Progenitor cell of endocrine pancreas (in vitro differentiated cells): ENCODE measurements at regions not wholly inside any gene's neighbourhood (a gene's known extent, or its start where the extent isn't known, plus 50 kb on each side); places are given as distances from the start of the nearest gene placed in this dataset.
"Not testable (repeated sequence)": the region's sequence is repeated elsewhere in the genome, so short reads cannot be mapped to it uniquely, and the experiment has no call there.

Source experiments
- DNase-seq: peaks from one replicate; pipeline ENCODE4 v3.0.0; 2021; ENCODE audit warnings: low spot score; ENCODE audit not compliant: unreplicated experiment
- H3K27ac Mint-ChIP-seq: 2 replicates; pipeline ENCODE4 v1.8.0; 2021; ENCODE audit warnings: mild to moderate bottlenecking, moderate library complexity, mixed read lengths
- H3K27me3 Mint-ChIP-seq: 2 replicates; pipeline ENCODE4 v1.8.0; 2021; ENCODE audit warnings: mixed read lengths
- H3K36me3 Mint-ChIP-seq: 2 replicates; pipeline ENCODE4 v1.8.0; 2022; ENCODE audit warnings: mixed read lengths; ENCODE audit not compliant: insufficient read depth
- H3K4me1 Mint-ChIP-seq: 2 replicates; pipeline ENCODE4 v1.8.0; 2021; ENCODE audit warnings: low read depth, mixed read lengths
- H3K4me3 Mint-ChIP-seq: 2 replicates; pipeline ENCODE4 v1.8.0; 2021; ENCODE audit warnings: low read depth, mild to moderate bottlenecking, moderate library complexity, mixed read lengths
- H3K9me3 Mint-ChIP-seq: 2 replicates; pipeline ENCODE4 v1.8.0; 2021; ENCODE audit warnings: low read depth, mixed read lengths
- TF ChIP-seq, protein P1 (sequence below): fragments of 200-600 bp; sonication (generic); IDR thresholded peaks from one replicate; pipeline ENCODE4 v1.5.0; 2021; ENCODE audit warnings: antibody characterized with exemption, mild to moderate bottlenecking; ENCODE audit not compliant: unreplicated experiment

DNA sequence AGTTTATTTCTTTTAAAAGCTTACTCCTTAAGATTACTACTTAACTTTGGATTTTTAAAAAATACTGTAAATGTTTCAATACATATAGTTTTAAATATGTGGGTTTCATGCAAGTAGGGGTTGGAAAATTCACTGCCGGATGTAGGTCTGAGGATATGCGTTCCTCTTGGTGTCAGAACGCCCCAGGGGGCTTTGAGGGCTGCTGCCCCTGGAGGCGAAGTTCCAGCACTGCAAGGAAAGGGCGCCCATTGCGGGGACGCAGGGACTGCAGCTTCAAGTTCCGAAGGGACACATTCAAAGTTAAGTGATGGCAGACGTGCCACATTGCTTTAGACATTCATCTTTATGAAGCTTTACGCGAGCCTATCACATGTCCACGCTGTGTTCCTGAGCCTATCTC is 152.9 kb downstream of the SOD2 start:
- H3K36me3 Mint-ChIP-seq: no peaks in the 10 kb centered on the region
- DNase-seq: peak; percentile 29
- H3K9me3 Mint-ChIP-seq: no peaks in the 10 kb centered on the region
- TF ChIP-seq, protein P1, sequence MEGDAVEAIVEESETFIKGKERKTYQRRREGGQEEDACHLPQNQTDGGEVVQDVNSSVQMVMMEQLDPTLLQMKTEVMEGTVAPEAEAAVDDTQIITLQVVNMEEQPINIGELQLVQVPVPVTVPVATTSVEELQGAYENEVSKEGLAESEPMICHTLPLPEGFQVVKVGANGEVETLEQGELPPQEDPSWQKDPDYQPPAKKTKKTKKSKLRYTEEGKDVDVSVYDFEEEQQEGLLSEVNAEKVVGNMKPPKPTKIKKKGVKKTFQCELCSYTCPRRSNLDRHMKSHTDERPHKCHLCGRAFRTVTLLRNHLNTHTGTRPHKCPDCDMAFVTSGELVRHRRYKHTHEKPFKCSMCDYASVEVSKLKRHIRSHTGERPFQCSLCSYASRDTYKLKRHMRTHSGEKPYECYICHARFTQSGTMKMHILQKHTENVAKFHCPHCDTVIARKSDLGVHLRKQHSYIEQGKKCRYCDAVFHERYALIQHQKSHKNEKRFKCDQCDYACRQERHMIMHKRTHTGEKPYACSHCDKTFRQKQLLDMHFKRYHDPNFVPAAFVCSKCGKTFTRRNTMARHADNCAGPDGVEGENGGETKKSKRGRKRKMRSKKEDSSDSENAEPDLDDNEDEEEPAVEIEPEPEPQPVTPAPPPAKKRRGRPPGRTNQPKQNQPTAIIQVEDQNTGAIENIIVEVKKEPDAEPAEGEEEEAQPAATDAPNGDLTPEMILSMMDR: peak; percentile 61
- H3K4me1 Mint-ChIP-seq: no peaks in the 10 kb centered on the region
- H3K27me3 Mint-ChIP-seq: peaks cover 46% of the 10 kb centered on the region
- no peak overlapping the region for H3K27ac Mint-ChIP-seq
- H3K4me3 Mint-ChIP-seq: no peak overlapping the region

DNA sequence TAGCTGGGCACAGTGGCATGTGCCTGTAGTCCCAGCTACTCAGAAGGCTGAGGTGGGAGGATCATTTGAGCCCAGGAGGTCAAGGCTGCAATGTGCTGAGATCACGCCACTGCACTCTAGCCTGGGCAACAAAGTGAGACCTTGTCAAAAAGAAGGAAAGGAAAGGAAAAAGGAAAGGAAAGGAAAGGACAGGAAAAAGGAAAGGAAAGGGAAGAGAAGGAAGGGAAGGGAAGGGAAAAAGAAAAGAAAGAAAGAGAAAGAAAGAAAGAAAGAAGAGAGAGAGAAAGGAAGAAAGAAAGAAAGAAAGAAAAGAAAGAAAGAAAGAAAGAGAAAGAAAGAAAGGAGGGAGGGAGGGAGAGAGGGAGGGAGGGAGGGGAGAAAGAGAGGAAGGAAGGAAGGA is 155.0 kb downstream of the SOD2 start:
- H3K27me3 Mint-ChIP-seq: peaks cover 33% of the 10 kb centered on the region
- DNase-seq, H3K36me3 Mint-ChIP-seq, H3K4me3 Mint-ChIP-seq, H3K27ac Mint-ChIP-seq, H3K4me1 Mint-ChIP-seq, H3K9me3 Mint-ChIP-seq: not testable (repeated sequence)

DNA sequence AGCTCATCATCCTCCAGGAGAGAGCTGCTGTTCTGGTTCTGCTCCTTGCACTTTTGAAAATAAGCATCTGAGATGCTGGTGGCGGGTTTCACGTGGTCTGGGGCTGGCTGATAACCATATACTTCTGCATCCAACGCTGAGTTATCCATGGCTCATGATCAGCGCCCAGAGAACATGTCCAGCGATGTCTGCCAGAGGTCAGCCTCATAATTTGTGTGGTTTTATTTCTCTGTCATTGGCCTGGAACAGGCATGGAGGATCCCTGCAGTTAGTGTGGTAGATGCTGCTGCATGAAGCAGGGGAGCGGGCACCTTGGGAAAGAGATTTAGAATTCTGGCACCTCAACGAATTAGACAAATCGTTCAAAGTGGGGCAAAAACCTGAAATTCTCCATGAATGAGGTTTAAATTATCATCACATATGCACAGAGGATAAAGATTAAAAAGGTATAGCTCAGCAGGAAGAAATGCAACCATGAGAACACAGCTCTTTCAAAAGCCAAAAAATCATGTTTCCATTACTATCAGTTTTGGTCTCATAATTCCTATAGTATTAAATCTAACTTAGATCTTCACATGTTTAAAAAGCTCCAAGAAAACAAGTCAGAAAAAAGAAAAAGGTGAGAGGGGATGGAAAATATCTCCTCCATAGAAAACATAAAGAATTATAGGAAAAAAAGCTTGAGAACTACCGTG is 157.2 kb downstream of the SOD2 start:
- H3K36me3 Mint-ChIP-seq: no peaks in the 10 kb centered on the region

DNA sequence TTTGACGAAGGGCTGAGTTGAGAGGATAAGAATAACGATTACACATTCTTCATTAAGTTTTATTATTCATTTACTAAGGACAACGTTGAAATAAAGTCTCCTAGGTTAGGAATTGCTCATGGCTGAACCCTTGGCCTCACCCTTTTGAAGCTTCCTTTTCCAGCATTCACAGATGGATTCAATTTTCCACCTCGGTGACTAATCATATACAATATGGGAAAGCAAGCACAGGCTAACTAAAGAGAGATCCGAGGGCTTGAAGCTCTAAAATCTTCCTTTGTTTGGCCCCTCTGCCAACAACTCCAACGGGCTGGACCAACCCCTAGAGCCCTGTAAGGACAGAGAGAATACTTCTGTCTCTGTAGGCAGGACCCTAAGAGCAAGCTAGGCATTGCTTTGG is 159.5 kb downstream of the SOD2 start:
- no peaks in the 10 kb centered on the region for H3K9me3 Mint-ChIP-seq
- no peaks in the 10 kb centered on the region for H3K36me3 Mint-ChIP-seq
- H3K27ac Mint-ChIP-seq: no peak overlapping the region
- H3K4me1 Mint-ChIP-seq: no peaks in the 10 kb centered on the region
- DNase-seq: no peak
- no peak overlapping the region for H3K4me3 Mint-ChIP-seq
- H3K27me3 Mint-ChIP-seq: peaks cover 16% of the 10 kb centered on the region
- TF ChIP-seq, protein P1: no peak

More for the DNA sequence above, 157.2 kb downstream of the SOD2 start:
- Mint-ChIP-seq H3K27ac (no peak overlapping the region), H3K27me3 (peaks cover 20% of the 10 kb centered on the region), H3K4me3 (no peak overlapping the region), H3K9me3 (no peaks in the 10 kb centered on the region), H3K4me1 (no peaks in the 10 kb centered on the region)
- no peak for DNase-seq
- TF ChIP-seq, protein P1: no peak

DNA sequence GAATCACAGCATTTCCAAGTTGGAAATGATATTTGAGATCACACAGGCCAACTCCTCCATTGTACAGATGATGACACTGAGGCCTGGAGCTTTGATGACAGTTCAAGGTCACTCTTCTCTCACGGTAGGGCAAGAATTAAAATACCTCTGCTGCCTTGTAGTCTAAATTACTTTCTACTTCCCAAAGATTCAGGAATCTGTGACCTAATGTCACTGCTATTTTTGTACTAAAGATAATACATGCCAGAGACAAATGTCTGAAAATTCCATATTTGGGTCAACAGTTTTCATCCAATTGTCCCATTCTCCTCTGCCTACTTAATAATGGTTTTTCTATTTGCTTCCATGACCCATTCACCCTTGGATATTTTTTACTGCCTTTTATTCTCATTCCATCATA is 160.0 kb downstream of the SOD2 start:
- TF ChIP-seq, protein P1: no peak
- no peak for DNase-seq
- Mint-ChIP-seq H3K4me1 (no peaks in the 10 kb centered on the region), H3K27ac (no peak overlapping the region), H3K36me3 (no peaks in the 10 kb centered on the region), H3K4me3 (no peak overlapping the region), H3K27me3 (peaks cover 16% of the 10 kb centered on the region), H3K9me3 (no peaks in the 10 kb centered on the region)

DNA sequence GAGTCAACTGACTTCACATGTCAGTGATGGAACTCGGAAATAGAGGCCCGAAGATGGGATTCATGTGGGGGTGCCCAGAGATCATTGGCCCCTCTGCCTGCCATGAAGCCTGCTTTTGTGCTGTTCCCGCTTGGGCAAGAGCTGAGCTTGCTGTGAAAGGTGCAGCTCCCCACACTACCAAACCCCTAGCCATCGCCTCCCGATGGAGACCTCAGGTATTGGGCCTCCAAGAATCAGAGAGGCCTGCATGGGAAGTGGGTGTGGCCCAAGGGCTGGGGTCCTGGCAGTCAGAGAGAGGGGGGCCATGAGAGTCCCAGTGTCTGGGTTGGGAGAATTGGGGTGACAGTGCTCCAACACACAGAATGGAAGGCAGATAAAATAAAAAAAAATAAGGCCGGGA is 160.9 kb downstream of the SOD2 start:
- H3K27me3 Mint-ChIP-seq: peaks cover 16% of the 10 kb centered on the region

More for the DNA sequence above, 160.9 kb downstream of the SOD2 start:
- Mint-ChIP-seq H3K4me3 (no peak overlapping the region), H3K9me3 (no peaks in the 10 kb centered on the region), H3K27ac (no peak overlapping the region), H3K36me3 (no peaks in the 10 kb centered on the region), H3K4me1 (no peaks in the 10 kb centered on the region)
- TF ChIP-seq, protein P1: no peak
- DNase-seq: no peak
